HG03045 (cell line): ENCODE measurements at regions not wholly inside any gene's neighbourhood (a gene's known extent, or its start where the extent isn't known, plus 50 kb on each side); places are given as distances from the start of the nearest gene placed in this dataset.
"Not testable (repeated sequence)": the region's sequence is repeated elsewhere in the genome, so short reads cannot be mapped to it uniquely, and the experiment has no call there.

ENCODE experiments used
- ATAC-seq: cut with Tn5 transposase; IDR thresholded peaks from one replicate; pipeline ENCODE4 v1.9.1; 2021; ENCODE audit warnings: mild to moderate bottlenecking, moderate library complexity; ENCODE audit not compliant: unreplicated experiment

DNA sequence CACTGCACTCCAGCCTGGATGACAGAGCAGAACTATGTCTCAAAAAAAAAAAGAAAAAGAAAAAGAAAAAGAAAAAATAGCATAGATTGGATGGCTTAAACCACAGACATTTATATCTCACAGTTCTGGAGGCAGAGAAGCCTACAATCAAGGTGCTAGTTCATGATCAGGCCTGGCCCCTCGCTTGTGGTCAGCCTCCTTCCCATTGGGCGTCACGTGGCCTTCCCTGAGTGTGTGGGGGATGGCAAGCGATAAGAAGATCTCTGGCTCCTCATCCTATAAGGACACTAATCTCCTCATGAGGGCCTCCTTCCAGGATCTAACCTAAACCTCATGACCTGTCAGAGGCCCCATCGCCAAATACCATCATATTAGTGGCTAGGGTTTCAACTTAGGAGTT lies 320.2 kb upstream of the SPATA31A3 start:
- ATAC-seq = not testable (repeated sequence)

- ATAC-seq = not testable (repeated sequence)
Observed at GRCh38 chr9:67307109-67307508, 314.8 kb upstream of the SPATA31A3 start.

GRCh38 chr9:67288797-67289196 lies 296.4 kb upstream of the SPATA31A3 start:
- not testable (repeated sequence) for ATAC-seq

GRCh38 chr9:67288117-67288735 lies 295.9 kb upstream of the SPATA31A3 start:
- not testable (repeated sequence) for ATAC-seq

- ATAC-seq = not testable (repeated sequence)
Observed at GRCh38 chr9:67284299-67284698, 291.9 kb upstream of the SPATA31A3 start.

GRCh38 chr9:67281574-67281973 lies 289.2 kb upstream of the SPATA31A3 start:
- not testable (repeated sequence) for ATAC-seq

- not testable (repeated sequence) for ATAC-seq
Observed at GRCh38 chr9:67269692-67270091, 277.3 kb upstream of the SPATA31A3 start.

GRCh38 chr9:67257894-67258293 lies 265.5 kb upstream of the SPATA31A3 start:
- ATAC-seq = not testable (repeated sequence)

DNA sequence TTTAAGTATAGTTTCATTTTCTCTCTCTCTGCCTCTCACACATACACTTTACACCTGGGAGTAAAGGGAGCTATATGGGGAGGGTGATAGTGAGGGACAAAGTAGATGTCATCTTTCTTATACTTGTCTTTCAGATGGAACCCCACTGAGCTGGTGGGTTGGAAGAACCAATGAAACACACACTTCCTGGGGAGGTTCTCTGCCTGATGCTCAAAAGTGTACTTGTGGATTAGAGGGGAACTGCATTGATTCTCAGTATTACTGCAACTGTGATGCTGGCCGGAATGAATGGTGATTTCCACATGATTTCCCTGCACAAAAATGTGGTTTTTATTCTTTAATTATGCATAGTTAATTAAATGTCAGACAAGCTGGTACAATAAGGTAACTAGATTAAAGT lies 256.6 kb upstream of the SPATA31A3 start:
- ATAC-seq = not testable (repeated sequence)

DNA sequence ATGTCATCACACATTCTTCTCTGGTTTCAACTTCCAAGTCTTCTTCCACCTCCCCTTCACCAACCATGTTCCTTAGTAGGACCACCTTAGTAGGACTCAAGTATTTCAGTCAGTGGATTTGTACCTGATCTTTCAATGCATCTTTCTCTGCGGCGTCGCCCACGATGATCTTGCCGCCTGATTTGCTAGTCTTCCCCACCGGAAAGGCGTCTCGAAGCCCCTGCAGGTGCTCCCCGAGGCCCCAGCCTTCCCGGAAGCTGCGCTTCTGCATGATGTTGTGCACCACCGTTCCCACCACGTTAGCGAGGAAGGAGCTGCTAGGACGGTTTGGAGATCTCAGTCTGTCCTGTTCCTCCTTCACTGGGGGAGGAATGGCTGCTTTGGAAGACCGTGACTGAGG lies 219.7 kb upstream of the SPATA31A3 start:
- ATAC-seq = not testable (repeated sequence)

GRCh38 chr9:67210842-67211241 lies 218.5 kb upstream of the SPATA31A3 start:
- not testable (repeated sequence) for ATAC-seq

DNA sequence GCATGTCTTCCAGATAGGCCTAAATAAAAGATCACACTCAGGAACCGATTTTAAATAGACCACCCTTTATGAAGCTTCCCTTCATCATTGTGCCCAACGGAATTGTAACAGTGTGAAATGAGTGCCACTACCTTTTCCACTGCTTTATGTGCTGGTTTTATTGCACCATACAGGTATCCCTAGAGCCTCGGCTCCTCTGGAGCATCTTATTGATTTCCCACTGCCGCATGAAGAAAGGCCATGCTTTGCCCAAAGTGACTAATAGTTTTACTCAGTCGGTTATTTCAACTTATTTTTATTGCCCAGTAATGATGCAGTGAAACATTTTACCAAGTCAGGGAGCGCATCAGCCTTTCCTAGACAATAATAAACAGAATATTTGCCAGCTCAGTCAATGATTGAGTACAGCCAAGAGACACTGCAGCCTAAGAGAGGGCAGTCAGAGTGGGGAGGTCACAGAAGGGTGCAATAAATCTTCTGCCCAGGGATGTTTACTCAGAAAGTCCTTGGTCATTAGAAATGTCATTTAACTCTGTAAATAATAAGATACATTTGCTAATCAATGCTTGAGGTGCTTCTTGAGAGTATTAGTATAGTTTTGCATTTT lies 216.6 kb upstream of the SPATA31A3 start:
- ATAC-seq = not testable (repeated sequence)

GRCh38 chr9:67196135-67196534 lies 203.8 kb upstream of the SPATA31A3 start:
- not testable (repeated sequence) for ATAC-seq

DNA sequence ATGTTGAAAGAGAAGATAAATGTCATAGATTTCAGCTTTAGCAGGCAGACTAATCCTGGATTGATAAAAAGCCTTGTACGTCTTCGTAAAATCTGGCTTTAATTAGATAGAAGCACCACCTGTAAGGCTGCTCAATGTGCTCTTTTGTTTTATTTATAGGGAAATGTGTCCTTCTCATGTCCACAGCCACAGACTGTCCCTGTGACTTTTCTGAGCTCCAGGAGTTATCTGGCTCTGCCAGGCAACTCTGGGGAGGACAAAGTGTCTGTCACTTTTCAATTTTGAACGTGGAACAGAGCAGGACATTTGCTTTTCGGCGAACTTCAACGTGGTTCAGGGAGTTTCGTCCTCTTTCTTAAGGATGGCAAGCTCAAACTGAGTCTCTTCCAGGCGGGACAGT lies 203.0 kb upstream of the SPATA31A3 start:
- ATAC-seq = not testable (repeated sequence)

DNA sequence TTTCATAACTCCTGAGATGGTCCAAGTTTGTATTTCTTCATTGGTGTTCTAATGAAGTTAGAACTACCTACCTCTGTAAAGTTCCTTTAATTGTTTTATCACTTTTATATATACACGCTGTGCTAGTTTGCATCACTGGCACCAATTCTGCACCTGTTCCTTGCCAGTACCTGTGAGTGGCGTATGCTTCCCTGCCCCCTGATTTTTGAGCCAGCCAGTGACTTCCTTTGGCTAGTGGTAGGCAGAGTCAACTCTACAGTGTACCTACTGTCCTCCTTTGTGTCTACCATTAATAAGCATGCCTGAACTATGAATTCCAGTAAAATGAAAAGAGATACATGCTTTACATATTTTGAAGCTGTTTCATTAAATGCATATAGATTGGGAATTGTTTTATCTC lies 186.8 kb upstream of the SPATA31A3 start:
- ATAC-seq = not testable (repeated sequence)

- not testable (repeated sequence) for ATAC-seq
Observed at GRCh38 chr9:67175167-67175566, 182.8 kb upstream of the SPATA31A3 start.

GRCh38 chr9:67171721-67172120 lies 179.4 kb upstream of the SPATA31A3 start:
- not testable (repeated sequence) for ATAC-seq

DNA sequence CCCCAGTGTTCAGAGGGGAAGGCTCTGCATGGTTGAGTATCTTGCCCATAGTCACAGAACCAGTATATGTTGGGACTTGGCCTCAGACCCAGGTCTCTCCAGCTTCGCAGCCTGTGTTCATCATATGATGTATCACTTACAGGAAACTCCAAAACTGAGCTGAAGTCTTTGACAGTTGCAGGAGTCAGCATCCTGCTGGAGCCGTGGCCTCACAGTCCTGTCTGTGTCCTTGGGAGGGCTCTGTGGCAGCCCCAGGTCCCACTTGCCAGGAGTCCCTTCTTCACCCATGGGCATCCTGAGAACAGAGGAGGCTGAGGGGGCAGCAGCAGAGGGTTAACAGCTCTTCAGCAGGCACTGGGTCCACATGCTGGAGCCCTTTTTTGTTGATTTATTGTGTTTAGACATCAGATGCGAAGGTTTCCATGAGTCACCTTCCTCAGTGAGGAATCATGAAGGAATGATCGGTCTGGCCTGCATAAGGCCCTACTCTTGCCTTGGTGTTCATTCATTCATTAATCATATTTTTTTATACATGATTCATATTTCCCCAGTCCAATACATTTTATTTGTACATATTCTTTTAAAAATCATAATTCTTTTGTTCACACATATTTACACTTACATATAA lies 176.3 kb upstream of the SPATA31A3 start:
- not testable (repeated sequence) for ATAC-seq

DNA sequence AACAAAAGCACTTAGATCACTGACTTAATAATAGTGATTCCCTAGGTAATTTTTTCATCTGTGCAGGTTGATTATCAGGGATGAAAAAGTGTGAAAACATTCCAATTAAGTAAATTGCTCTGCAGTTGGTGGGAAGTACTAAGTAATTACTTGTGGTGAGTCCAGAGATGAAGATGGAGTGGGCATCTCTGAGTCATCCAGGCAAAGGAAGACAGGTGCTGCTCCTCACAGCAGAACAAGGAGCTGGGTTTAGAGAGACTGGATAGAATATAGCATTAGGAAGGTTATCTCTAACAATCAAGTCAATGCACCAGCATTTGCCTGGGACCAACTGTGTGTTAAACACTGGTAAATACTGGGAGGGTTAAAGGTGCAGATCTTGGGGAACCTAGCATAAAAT lies 174.0 kb upstream of the SPATA31A3 start:
- ATAC-seq = not testable (repeated sequence)

- ATAC-seq = not testable (repeated sequence)
Observed at GRCh38 chr9:67162827-67163226, 170.5 kb upstream of the SPATA31A3 start.

- ATAC-seq = not testable (repeated sequence)
Observed at GRCh38 chr9:67155218-67155617, 162.9 kb upstream of the SPATA31A3 start.

GRCh38 chr9:67153501-67153900 lies 161.2 kb upstream of the SPATA31A3 start:
- not testable (repeated sequence) for ATAC-seq
